Tibial nerve (tissue), 4 donors: ENCODE measurements at regions not wholly inside any gene's neighbourhood (a gene's known extent, or its start where the extent isn't known, plus 50 kb on each side); places are given as distances from the start of the nearest gene placed in this dataset.
"Not testable (repeated sequence)": the region's sequence is repeated elsewhere in the genome, so short reads cannot be mapped to it uniquely, and the experiment has no call there.

Experiments
- DNase-seq, 2 donors: peaks; one replicate each; pipeline ENCODE4 v3.0.0-alpha.2; 2019; ENCODE audit warnings: low spot score in 2 of 2
- H3K27ac ChIP-seq, 4 donors: fragments of 200-600 bp; sonication (generic) in 3 of 4; one replicate each; pipeline ENCODE4 v1.5.1; 2017 to 2019; ENCODE audit warnings: mild to moderate bottlenecking in 1 of 4
- H3K27me3 ChIP-seq, 2 donors: fragments of 200-600 bp; sonication (generic) in 1 of 2; one replicate each; pipeline versions ENCODE4 v1.5.1 to v1.6.0; 2017 to 2019
- H3K36me3 ChIP-seq, 3 donors: fragments of 200-600 bp; sonication (generic); one replicate each; pipeline ENCODE4 v1.5.1; 2018 to 2019
- H3K4me1 ChIP-seq, 4 donors: fragments of 200-600 bp; sonication (generic) in 3 of 4; one replicate each; pipeline ENCODE4 v1.5.1; 2017 to 2019
- H3K4me3 ChIP-seq, 4 donors: fragments of 200-600 bp; sonication (generic) in 3 of 4; one replicate each; pipeline ENCODE4 v1.5.1; 2017 to 2019; ENCODE audit warnings: mild to moderate bottlenecking in 1 of 4, moderate library complexity in 1 of 4
- H3K9me3 ChIP-seq, 4 donors: fragments of 200-600 bp; sonication (generic) in 3 of 4; one replicate each; pipeline ENCODE4 v1.5.1; 2017 to 2019
- EP300 ChIP-seq, 2 donors: sonication (generic); formaldehyde crosslinking; IDR thresholded peaks; one replicate each; pipeline ENCODE4 v1.6.1; 2017; ENCODE audit warnings: antibody characterized with exemption in 2 of 2, mild to moderate bottlenecking in 1 of 2
- POLR2A ChIP-seq, 2 donors: fragments of 450-650 bp; IDR thresholded peaks; one replicate each; pipeline ENCODE4 v1.6.1; 2017; ENCODE audit warnings: antibody characterized with exemption in 2 of 2, mild to moderate bottlenecking in 2 of 2, moderate library complexity in 2 of 2
- WGBS, 2 donors: methylation state at CpG; one replicate each; pipeline ENCODE4 v1.1.5; 2018; 5-methylcytosine and 5-hydroxymethylcytosine counted together
- TF ChIP-seq, protein P1 (sequence below), 5 experiments: fragments of 200-600 bp in 3 of 5; fragments of 450-650 bp in 2 of 5; sonication (generic) in 3 of 5; IDR thresholded peaks; one replicate each; pipeline ENCODE4 v1.5.1; 2016 to 2019; ENCODE audit warnings: antibody characterized with exemption in 5 of 5, mild to moderate bottlenecking in 3 of 5, moderate library complexity in 2 of 5

DNA sequence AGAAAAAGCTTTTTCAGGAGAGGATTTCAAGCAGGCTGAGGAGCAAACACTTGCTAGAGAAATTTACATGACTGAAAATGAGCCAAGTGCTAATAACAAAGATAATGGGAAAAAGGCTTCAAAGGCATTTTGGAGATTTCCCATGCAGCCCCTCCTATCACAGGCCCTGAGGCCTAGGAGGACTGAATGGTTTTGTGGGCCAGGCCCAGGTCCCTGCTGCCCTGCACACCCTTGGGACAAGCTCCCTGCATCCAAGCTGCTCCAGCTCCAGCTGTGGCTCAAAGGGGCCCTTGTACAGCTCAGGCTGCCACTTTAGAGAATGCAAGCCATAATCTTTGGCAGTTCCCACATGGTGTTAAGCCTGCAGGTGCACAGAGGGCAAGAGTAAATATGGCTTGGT is 154.0 kb upstream of the LMNTD1 start:
- DNase-seq = no peak
- Histone ChIP-seq H3K9me3 (peaks cover 0 to 32% (median 4%) of the 10 kb centered on the region in 4 donors), H3K4me1 (no peaks in the 10 kb centered on the region), H3K27ac (no peak overlapping the region), H3K27me3 (no peaks in the 10 kb centered on the region), H3K4me3 (no peak overlapping the region), H3K36me3 (no peaks in the 10 kb centered on the region)
- TF ChIP-seq EP300 (IDR thresholded peaks at IDR 0.05) (no peak), POLR2A (IDR thresholded peaks at IDR 0.05) (no peak)
- TF ChIP-seq, protein P1, sequence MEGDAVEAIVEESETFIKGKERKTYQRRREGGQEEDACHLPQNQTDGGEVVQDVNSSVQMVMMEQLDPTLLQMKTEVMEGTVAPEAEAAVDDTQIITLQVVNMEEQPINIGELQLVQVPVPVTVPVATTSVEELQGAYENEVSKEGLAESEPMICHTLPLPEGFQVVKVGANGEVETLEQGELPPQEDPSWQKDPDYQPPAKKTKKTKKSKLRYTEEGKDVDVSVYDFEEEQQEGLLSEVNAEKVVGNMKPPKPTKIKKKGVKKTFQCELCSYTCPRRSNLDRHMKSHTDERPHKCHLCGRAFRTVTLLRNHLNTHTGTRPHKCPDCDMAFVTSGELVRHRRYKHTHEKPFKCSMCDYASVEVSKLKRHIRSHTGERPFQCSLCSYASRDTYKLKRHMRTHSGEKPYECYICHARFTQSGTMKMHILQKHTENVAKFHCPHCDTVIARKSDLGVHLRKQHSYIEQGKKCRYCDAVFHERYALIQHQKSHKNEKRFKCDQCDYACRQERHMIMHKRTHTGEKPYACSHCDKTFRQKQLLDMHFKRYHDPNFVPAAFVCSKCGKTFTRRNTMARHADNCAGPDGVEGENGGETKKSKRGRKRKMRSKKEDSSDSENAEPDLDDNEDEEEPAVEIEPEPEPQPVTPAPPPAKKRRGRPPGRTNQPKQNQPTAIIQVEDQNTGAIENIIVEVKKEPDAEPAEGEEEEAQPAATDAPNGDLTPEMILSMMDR (IDR thresholded peaks at IDR 0.05) = no peak

DNA sequence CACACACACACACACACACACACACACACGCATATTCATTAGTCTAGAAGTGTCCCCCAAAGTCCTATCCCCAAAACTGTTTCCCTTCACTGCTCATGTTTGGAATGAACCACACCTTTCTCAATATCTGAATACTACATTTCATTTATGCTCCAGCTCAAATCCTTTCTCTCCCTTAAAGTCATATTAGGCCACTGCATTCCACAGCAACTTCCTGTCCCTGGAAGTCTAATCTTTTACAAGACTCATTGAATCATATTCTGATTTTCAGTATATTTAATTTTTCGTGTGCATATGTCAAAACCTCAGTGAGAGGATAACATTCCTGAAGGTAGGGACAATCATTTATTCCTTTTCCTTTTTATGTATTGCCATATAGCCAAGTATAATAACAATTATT is 155.6 kb upstream of the LMNTD1 start:
- TF ChIP-seq, protein P1 (IDR thresholded peaks at IDR 0.05) = no peak
- TF ChIP-seq POLR2A (IDR thresholded peaks at IDR 0.05) (no peak), EP300 (IDR thresholded peaks at IDR 0.05) (no peak)
- DNase-seq = no peak
- H3K27ac ChIP-seq = no peak overlapping the region
- 85 to 86% methylated on average over 2 of the region's 2 CpGs for WGBS, 2 donors
- H3K9me3 ChIP-seq = peaks cover 0 to 26% (median 2%) of the 10 kb centered on the region in 4 donors
- no peaks in the 10 kb centered on the region for H3K27me3 ChIP-seq
- H3K36me3 ChIP-seq = no peaks in the 10 kb centered on the region
- no peak overlapping the region for H3K4me3 ChIP-seq
- H3K4me1 ChIP-seq = no peaks in the 10 kb centered on the region

DNA sequence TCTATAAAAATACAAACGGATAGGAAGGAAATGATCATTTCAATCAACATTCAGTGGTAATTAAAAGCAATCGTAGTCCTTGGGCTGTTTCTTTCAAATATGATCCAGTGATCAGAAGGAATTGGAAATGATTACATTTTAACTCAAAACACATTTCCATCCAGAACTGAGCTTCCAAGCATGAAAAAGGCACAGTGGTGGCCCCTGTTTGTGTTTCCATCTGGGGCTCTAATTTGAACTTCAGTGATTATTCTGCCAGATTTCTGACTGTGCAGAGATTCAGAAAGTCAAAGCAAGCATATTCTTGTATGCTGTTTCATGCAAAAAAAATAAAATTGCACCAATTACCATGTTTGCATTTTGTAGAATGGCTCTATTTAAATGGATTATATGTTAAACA is 157.0 kb upstream of the LMNTD1 start:
- H3K4me3 ChIP-seq = no peak overlapping the region
- 48 to 54% methylated on average over 2 of the region's 2 CpGs for WGBS, 2 donors
- no peaks in the 10 kb centered on the region for H3K27me3 ChIP-seq
- no peak for DNase-seq
- H3K27ac ChIP-seq = no peak overlapping the region
- TF ChIP-seq, protein P1 (IDR thresholded peaks at IDR 0.05) = no peak
- TF ChIP-seq EP300 (IDR thresholded peaks at IDR 0.05) = no peak
- no peak for TF ChIP-seq POLR2A (IDR thresholded peaks at IDR 0.05)
- H3K9me3 ChIP-seq = peaks cover 0 to 26% (median 2%) of the 10 kb centered on the region in 4 donors
- H3K4me1 ChIP-seq = no peaks in the 10 kb centered on the region
- H3K36me3 ChIP-seq = no peaks in the 10 kb centered on the region

DNA sequence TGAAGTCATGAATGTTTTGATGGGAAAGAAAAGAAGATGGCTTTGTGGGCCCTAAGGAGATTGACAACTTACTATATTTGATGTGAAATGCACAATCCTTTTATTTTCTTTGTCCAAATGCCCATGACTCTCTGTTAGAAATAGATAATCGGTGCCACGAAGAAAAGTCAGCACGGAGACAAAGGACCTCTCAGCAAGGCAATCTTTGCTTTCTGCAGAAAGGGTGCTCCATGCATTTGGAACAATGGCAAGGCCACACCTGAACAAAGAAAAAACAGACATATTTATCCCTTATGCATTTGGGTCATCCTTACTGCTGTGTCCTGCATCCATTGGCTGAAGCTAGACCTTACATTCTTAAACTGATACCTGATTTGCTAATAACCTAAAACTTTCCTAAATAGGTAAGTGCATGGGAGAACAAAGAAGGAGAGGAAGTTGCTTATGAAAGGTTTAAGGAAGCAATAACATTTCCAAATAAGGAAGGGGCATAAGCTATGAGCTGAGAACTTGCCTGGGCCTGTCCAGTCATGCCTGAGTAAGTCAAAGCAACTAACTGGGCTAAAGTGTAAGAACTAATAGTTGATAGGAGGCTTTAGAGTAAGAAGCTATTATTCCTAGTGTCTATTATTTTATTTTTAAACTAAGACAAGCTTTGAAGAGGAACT is 158.0 kb upstream of the LMNTD1 start:
- 85 to 90% methylated on average over 3 of the region's 3 CpGs for WGBS, 2 donors
- H3K9me3 ChIP-seq = peaks cover 0 to 26% (median 2%) of the 10 kb centered on the region in 4 donors
- not testable (repeated sequence) for H3K4me1 ChIP-seq, H3K27me3 ChIP-seq, DNase-seq, H3K27ac ChIP-seq, H3K4me3 ChIP-seq, H3K36me3 ChIP-seq

DNA sequence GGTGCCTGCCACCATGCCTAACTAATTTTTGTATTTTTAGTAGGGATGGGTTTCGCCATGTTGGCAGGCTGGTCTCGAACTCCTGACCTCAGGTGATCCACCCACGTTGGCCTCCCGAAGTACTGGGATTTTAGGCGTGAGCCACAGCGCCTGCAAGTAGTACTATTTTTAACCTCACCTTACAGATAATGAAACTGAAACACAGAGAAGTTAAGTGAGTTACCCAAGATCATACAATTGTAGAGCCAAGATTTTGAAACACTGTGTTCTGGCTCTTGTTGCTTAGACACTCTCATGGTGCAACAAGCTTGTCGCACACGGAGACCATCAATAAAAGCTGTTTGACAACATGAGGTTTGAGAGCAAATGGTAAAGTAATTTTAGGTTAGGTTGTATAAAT is 159.1 kb upstream of the LMNTD1 start:
- WGBS, 2 donors = 91 to 97% methylated on average over 8 of the region's 8 CpGs
- no peak overlapping the region for H3K27ac ChIP-seq
- no peaks in the 10 kb centered on the region for H3K27me3 ChIP-seq
- no peak for DNase-seq
- no peaks in the 10 kb centered on the region for H3K36me3 ChIP-seq
- TF ChIP-seq POLR2A (IDR thresholded peaks at IDR 0.05) (no peak), EP300 (IDR thresholded peaks at IDR 0.05) (no peak)
- TF ChIP-seq, protein P1 (IDR thresholded peaks at IDR 0.05) = no peak
- no peaks in the 10 kb centered on the region for H3K4me1 ChIP-seq
- peaks cover 0 to 21% (median 2%) of the 10 kb centered on the region in 4 donors for H3K9me3 ChIP-seq
- H3K4me3 ChIP-seq = no peak overlapping the region

DNA sequence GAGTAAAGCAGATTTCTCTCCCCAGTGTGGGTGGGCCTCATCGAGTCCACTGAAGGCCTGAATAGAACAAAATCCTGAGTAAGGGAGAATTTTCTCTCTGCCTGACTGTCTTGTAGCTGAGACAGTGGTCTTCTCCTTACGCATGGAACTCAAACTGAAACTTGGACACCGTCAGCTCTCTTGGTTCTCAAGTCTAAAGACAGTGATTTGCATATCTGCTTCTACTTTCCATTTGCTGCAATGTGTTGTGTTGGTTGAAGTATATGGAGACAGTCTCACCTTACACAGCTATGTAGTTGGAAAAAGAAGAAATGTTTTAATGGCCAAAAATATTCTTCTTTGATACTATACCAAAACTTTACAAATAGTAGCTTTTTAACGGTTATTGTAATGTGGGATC is 160.2 kb upstream of the LMNTD1 start:
- Histone ChIP-seq H3K4me3 (no peak overlapping the region), H3K36me3 (no peaks in the 10 kb centered on the region), H3K27me3 (no peaks in the 10 kb centered on the region), H3K4me1 (no peaks in the 10 kb centered on the region), H3K9me3 (peaks cover 0 to 12% (median 2%) of the 10 kb centered on the region in 4 donors), H3K27ac (no peak overlapping the region)
- 82 to 84% methylated on average over 4 of the region's 4 CpGs for WGBS, 2 donors
- no peak for DNase-seq
- TF ChIP-seq EP300 (IDR thresholded peaks at IDR 0.05) = no peak
- TF ChIP-seq POLR2A (IDR thresholded peaks at IDR 0.05) = no peak
- TF ChIP-seq, protein P1 (IDR thresholded peaks at IDR 0.05) = no peak
